ENCODE measurements at regions not wholly inside any gene's neighbourhood (a gene's known extent, or its start where the extent isn't known, plus 50 kb on each side); places are given as distances from the start of the nearest gene placed in this dataset.

DNA sequence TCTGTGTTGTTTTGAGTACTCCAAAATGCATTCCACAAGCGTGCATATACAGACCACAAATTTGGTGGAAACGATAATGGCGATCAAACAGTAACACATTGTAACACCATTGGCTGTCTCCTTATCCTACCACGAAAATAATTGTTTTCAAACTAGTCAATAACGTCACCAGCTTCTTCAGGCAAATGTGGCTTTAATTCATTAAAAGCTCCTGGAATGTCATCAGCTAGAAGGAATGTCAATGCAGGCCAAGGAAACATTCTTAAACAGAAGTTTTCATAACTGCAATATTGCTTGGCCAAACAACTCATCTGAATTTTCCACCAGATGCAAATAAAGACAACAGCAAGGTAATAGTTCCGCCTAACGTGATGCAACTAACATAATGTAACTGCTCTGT, 71.6 kb upstream of the XPA start:
- no peak for DNase-seq (ENCODE audit: low spot score)
- H3K9me3 ChIP-seq, result no peaks in the 10 kb centered on the region
- H3K27ac ChIP-seq, result no peak overlapping the region
- TF ChIP-seq, protein P1, sequence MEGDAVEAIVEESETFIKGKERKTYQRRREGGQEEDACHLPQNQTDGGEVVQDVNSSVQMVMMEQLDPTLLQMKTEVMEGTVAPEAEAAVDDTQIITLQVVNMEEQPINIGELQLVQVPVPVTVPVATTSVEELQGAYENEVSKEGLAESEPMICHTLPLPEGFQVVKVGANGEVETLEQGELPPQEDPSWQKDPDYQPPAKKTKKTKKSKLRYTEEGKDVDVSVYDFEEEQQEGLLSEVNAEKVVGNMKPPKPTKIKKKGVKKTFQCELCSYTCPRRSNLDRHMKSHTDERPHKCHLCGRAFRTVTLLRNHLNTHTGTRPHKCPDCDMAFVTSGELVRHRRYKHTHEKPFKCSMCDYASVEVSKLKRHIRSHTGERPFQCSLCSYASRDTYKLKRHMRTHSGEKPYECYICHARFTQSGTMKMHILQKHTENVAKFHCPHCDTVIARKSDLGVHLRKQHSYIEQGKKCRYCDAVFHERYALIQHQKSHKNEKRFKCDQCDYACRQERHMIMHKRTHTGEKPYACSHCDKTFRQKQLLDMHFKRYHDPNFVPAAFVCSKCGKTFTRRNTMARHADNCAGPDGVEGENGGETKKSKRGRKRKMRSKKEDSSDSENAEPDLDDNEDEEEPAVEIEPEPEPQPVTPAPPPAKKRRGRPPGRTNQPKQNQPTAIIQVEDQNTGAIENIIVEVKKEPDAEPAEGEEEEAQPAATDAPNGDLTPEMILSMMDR (IDR thresholded peaks at IDR 0.05), result no peak
- H3K4me1 ChIP-seq, result no peaks in the 10 kb centered on the region
- no peak overlapping the region for H3K4me3 ChIP-seq
- no peaks in the 10 kb centered on the region for H3K27me3 ChIP-seq
- H3K36me3 ChIP-seq, result no peaks in the 10 kb centered on the region

DNA sequence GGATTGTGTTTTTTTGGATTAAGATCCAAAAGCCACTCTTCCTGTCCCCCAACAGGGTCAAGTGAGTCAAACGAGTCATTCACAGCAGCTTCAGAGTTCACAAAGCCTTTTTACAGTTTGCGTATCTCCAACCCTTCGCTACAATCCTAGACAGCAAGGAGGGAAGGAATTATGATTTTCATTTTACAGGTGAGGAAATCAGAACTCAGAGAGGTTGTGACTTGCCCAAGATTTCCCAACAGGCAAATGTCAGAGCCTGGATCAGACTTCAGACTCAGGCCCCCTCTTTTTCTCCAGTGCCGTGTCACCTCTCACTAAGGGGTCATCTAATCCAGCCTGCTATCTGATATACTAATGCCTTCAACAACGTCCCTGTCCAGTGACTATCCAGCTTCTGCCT, 72.1 kb upstream of the XPA start:
- H3K4me3 ChIP-seq, result no peak overlapping the region
- no peaks in the 10 kb centered on the region for H3K4me1 ChIP-seq
- no peaks in the 10 kb centered on the region for H3K36me3 ChIP-seq
- no peaks in the 10 kb centered on the region for H3K9me3 ChIP-seq
- no peaks in the 10 kb centered on the region for H3K27me3 ChIP-seq
- H3K27ac ChIP-seq, result no peak overlapping the region
- TF ChIP-seq, protein P1 (IDR thresholded peaks at IDR 0.05), result no peak
- no peak for DNase-seq (ENCODE audit: low spot score)

DNA sequence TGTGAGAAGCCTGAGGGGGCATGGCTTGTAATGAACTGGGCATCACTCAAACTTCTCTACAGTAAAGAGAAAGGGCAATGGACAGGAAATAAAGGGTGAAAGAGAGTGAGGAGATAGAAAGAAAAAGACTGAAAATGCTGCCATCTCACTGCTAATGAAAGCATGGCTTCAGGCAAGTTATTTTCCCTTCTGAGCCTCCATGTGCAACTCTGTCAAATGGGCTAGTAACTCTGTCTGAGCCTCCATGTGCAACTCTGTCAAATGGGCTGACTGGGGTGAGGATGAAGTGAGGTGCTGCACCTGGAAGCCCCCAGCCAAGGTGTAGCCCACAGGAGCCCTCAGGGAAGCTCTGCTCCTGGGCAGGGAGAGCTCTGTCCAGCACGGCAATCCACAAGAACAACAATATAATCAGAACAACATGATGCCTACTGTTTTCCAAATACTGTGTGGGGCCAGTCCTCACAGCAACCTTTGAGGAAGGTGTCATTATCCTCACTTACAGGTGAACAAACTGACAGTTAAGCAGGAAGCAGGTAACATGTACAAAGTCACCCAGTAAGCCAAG, 73.8 kb upstream of the XPA start:
- H3K36me3 ChIP-seq, result no peaks in the 10 kb centered on the region

DNA sequence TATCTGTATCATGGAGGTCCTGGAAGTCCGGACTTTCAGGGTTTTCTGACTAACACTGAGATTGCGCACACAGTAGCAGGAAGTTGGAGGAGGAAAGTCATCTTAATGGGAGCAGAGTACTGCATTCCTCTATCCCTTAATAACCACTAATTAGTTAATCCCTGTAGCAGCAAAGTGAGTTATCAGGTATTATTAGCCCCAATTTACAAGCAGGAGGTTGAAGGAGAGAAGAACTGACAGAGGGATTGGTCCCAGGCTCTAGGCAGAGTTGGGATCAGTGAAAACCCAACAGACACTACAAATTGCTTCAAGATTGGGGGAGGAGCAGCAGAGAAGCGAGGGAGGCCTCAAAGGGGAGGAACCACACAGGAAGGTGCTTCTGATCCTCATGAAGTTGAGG, 74.5 kb upstream of the XPA start:
- Histone ChIP-seq H3K27me3 (no peaks in the 10 kb centered on the region), H3K27ac (no peak overlapping the region), H3K36me3 (no peaks in the 10 kb centered on the region), H3K4me3 (no peak overlapping the region), H3K4me1 (no peaks in the 10 kb centered on the region), H3K9me3 (no peaks in the 10 kb centered on the region)
- DNase-seq (ENCODE audit: low spot score), result no peak
- TF ChIP-seq, protein P1 (IDR thresholded peaks at IDR 0.05), result no peak

More for the DNA sequence above, 73.8 kb upstream of the XPA start:
- no peak overlapping the region for H3K4me3 ChIP-seq
- TF ChIP-seq, protein P1 (IDR thresholded peaks at IDR 0.05), result no peak
- H3K9me3 ChIP-seq, result no peaks in the 10 kb centered on the region
- H3K4me1 ChIP-seq, result no peaks in the 10 kb centered on the region
- no peak overlapping the region for H3K27ac ChIP-seq
- H3K27me3 ChIP-seq, result no peaks in the 10 kb centered on the region
- no peak for DNase-seq (ENCODE audit: low spot score)

DNA sequence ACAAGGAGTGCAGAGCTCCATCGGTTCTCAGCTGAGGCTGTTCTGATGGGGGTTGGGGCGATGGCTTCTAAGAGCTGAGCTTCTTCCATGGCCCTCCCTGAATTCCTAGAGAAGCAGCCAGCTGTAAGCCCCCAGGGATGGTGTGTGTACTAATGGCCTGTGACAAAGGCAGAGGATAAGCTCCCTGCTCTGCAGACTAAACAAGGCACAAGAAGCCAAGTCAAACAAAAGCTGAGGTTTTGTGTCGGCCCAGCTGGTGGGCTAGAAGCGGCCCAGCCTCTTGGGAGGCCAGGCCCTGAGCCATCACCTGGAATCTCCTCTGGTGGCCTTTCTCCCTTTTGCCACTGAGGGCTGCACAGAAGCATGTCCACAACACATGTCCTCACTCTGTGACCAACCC, 75.0 kb upstream of the XPA start:
- TF ChIP-seq, protein P1 (IDR thresholded peaks at IDR 0.05), result no peak
- no peaks in the 10 kb centered on the region for H3K4me1 ChIP-seq
- no peak for DNase-seq (ENCODE audit: low spot score)
- H3K4me3 ChIP-seq, result no peak overlapping the region
- H3K27ac ChIP-seq, result no peak overlapping the region
- H3K36me3 ChIP-seq, result no peaks in the 10 kb centered on the region
- H3K27me3 ChIP-seq, result no peaks in the 10 kb centered on the region
- no peaks in the 10 kb centered on the region for H3K9me3 ChIP-seq

DNA sequence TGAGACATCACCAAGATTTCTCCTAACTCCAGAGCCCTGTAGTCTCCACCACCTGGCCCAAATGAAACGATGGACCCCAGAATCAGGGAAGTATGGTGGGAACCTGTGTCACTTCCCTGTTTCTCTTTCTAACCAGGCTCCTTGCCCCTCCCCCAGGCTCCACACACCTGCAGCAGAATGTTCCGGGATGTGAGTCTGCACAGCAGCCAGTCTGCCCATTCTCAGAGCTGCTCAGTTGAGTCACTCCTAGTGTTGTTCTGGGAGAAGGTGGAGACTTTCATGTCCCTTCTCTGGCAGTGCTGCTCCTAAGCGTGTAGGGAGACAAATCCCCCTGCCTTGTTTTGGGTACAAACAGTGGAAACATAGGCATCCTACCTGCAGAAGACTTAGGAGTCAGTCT, 76.0 kb upstream of the XPA start:
- Histone ChIP-seq H3K27ac (no peak overlapping the region), H3K9me3 (peaks cover 0 to 5% of the 10 kb centered on the region in 2 donors), H3K4me1 (no peaks in the 10 kb centered on the region), H3K36me3 (no peaks in the 10 kb centered on the region), H3K27me3 (no peaks in the 10 kb centered on the region), H3K4me3 (no peak overlapping the region)
- TF ChIP-seq, protein P1 (IDR thresholded peaks at IDR 0.05), result no peak
- no peak for DNase-seq (ENCODE audit: low spot score)

Data from right atrium auricular region (tissue), 2 donors.